ENCODE measurements at regions not wholly inside any gene's neighbourhood (a gene's known extent, or its start where the extent isn't known, plus 50 kb on each side); places are given as distances from the start of the nearest gene placed in this dataset.

GRCh38 chr6:6379573-6379972 is 59.1 kb upstream of the F13A1 start:
- TF ChIP-seq EZH2 (IDR thresholded peaks at IDR 0.05) (no peak), POLR2AphosphoS5 (IDR thresholded peaks at IDR 0.05; ENCODE audit: borderline replicate concordance, low read depth, low read length) (no peak)

All from SK-N-MC (cell line).